ENCODE measurements at regions not wholly inside any gene's neighbourhood (a gene's known extent, or its start where the extent isn't known, plus 50 kb on each side); places are given as distances from the start of the nearest gene placed in this dataset.
"Not testable (repeated sequence)": the region's sequence is repeated elsewhere in the genome, so short reads cannot be mapped to it uniquely, and the experiment has no call there.

- no peak for DNase-seq
Measured at GRCh38 chr1:168826269-168826668, 97.3 kb upstream of the DPT start.

GRCh38 chr1:168827557-168827956 is 98.6 kb upstream of the DPT start:
- DNase-seq, result no peak

- no peak for DNase-seq
Measured at GRCh38 chr1:168829876-168830275, 100.9 kb upstream of the DPT start.

GRCh38 chr1:168830562-168830961 is 101.6 kb upstream of the DPT start:
- no peak for DNase-seq

GRCh38 chr1:168832661-168833060 is 103.7 kb upstream of the DPT start:
- no peak for DNase-seq

GRCh38 chr1:168833362-168833761 is 104.4 kb upstream of the DPT start:
- no peak for DNase-seq

- no peak for DNase-seq
Measured at GRCh38 chr1:168833801-168834224, 104.8 kb upstream of the DPT start.

- DNase-seq, result no peak
Measured at GRCh38 chr1:168834225-168834872, 105.3 kb upstream of the DPT start.

- no peak for DNase-seq
Measured at GRCh38 chr1:168835176-168835575, 106.2 kb upstream of the DPT start.

- no peak for DNase-seq
Measured at GRCh38 chr1:168835791-168836190, 106.8 kb upstream of the DPT start.

- no peak for DNase-seq
Measured at GRCh38 chr1:168836469-168836868, 107.5 kb upstream of the DPT start.

GRCh38 chr1:168837230-168837629 is 108.2 kb upstream of the DPT start:
- not testable (repeated sequence) for DNase-seq

GRCh38 chr1:168842306-168842705 is 113.3 kb upstream of the DPT start:
- no peak for DNase-seq

- DNase-seq, result no peak
Measured at GRCh38 chr1:168842916-168843315, 113.9 kb upstream of the DPT start.

GRCh38 chr1:168843401-168843800 is 114.4 kb upstream of the DPT start:
- no peak for DNase-seq

GRCh38 chr1:168843950-168844349 is 114.9 kb upstream of the DPT start:
- no peak for DNase-seq

GRCh38 chr1:168845140-168845539 is 116.1 kb upstream of the DPT start:
- DNase-seq, result no peak

- DNase-seq, result no peak
Measured at GRCh38 chr1:168848051-168848450, 119.0 kb upstream of the DPT start.

- no peak for DNase-seq
Measured at GRCh38 chr1:168861421-168862004, 132.5 kb upstream of the DPT start.

GRCh38 chr1:168863772-168864171 is 134.8 kb upstream of the DPT start:
- DNase-seq, result no peak

- DNase-seq, result no peak
Measured at GRCh38 chr1:168864266-168864665, 135.3 kb upstream of the DPT start.

- no peak for DNase-seq
Measured at GRCh38 chr1:168865850-168866620, 137.0 kb upstream of the DPT start.

GRCh38 chr1:168867941-168868634 is 139.1 kb upstream of the DPT start:
- DNase-seq, result no peak

GRCh38 chr1:168871531-168871930 is 142.5 kb upstream of the DPT start:
- DNase-seq, result no peak
